ENCODE measurements at regions not wholly inside any gene's neighbourhood (a gene's known extent, or its start where the extent isn't known, plus 50 kb on each side); places are given as distances from the start of the nearest gene placed in this dataset.

- no peak for TF ChIP-seq CTCF (IDR thresholded peaks at IDR 0.05)
- no peak for TF ChIP-seq POLR2A (IDR thresholded peaks at IDR 0.05)
Observed at GRCh38 chr2:104707056-104707455, 146.9 kb upstream of the POU3F3 start.

All from lower leg skin (tissue), 3 donors.